GM21360 (cell line): ENCODE measurements at regions not wholly inside any gene's neighbourhood (a gene's known extent, or its start where the extent isn't known, plus 50 kb on each side); places are given as distances from the start of the nearest gene placed in this dataset.
A peak's percentile ranks its signal among the peaks of the same experiment; 100 is the strongest.

Source experiments
- ATAC-seq: cut with Tn5 transposase; IDR thresholded peaks from one replicate; pipeline ENCODE4 v1.9.1; 2021; ENCODE audit warnings: mild to moderate bottlenecking, moderate library complexity; ENCODE audit not compliant: unreplicated experiment

- no peak for ATAC-seq
These were observed 57.2 kb downstream of the C16orf82 start for GRCh38 chr16:27123795-27124409.

DNA sequence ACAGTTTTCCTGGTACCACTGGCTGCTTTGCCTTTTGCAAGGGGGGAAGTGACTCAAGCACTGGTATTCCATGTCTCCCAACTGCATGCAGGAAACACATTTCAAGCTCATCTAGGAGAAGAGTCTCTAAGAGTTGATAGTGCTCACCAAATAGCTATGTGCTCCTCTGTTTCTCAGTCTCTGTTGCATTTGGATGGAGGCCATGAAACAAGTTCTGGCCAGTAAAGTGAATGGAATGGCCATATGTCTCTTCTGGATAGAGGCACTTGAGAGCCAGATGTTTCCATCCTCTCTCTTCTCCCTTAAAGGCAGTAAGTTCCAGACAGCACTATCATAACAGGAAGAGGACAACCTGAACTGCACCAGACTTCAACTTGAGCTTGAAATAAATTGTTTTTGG is 60.6 kb downstream of the C16orf82 start:
- no peak for ATAC-seq

DNA sequence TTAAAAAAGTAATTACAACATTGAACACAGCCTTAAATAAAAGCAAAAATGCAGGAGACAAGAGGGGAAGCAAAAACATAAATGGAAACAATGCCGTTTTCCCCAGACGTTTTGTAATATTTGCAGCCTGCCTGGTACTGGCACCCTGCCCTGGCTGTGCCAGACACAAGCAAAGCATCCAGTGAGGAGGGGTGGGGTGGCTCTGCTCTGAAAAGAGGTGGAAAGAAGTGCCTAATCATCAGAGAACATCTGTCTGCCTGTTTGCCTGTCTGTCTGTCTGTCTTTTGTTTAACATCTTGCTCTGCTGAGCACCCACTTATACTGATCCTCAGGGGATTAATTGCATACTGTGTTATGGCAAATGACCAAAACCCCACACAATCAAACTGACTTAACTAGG is 62.7 kb downstream of the C16orf82 start:
- ATAC-seq: no peak

DNA sequence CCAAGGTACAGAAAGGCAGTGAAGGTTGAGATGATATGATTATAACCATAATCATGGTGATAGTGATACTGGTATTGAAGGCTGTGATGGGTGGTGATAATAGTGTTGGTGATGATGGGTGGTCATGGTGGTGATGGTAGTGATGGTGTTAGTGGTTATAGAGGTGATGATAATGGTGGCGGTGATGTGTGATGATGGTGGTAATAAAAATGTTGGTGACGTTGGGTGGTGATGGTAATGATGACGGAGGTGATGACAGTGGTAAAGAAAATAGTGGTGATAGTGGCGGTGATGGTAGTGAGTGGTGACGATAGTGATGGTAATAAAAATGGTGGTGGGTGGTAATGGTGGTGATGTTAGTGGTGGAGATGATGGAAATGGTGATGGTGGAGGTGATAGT is 65.1 kb upstream of the KDM8 start:
- no peak for ATAC-seq

DNA sequence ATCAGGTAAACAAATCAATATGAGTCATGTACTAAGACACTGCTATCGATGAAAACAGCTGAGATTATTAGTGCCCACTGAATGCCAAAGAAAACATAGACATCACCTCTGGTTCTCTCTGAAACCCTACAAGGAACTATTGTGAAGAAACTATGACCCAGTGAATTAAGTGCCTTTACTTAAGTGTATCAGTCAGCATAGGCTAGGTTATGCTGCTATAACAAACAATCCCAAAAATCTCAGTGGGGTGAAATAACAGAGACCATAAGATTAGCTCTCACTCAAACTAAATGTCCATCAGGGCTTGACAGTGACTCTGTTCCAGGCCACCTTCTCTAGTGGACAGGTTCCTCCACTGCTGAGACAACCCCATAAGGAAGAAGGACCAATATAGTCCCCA is 57.7 kb upstream of the KDM8 start:
- no peak for ATAC-seq

DNA sequence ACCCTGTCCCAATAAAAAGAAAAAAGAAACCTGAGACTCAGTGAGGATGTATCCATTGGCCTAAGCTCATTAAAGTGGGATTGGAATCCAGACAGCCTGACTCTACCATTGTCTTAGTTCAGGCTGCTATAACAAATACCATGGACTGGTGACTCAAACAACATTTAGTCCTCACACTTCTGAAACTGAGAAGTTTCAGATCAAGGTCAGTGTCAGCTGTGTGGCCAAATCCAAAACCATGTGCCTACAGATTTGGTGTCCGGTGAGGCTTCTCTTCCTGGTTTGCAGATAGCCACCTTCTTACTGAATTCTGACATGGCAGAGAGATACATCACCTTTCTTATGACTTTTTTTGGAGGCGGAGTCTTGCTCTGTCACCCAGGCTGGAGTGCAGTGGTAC is 53.3 kb upstream of the KDM8 start:
- ATAC-seq: peak; percentile 72

DNA sequence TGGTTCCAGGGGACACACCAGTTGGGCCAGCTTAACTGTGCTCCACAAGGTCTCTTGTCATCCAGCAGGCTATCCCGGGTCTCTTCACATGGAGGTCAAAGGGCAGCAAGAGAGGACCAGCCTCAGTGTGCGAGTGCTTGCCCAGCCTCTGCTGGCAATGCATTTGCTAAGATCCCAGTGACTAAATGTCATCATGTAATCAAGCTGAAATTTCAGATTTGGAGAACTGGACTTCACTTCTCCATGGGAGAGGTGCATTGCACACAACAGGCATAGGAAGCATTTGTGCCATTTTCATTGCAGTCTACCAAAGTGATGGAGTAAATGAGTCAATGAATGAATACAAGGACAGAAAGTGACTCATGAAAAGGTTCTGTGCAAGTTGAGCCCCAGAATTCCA is 51.2 kb upstream of the KDM8 start:
- ATAC-seq: no peak

DNA sequence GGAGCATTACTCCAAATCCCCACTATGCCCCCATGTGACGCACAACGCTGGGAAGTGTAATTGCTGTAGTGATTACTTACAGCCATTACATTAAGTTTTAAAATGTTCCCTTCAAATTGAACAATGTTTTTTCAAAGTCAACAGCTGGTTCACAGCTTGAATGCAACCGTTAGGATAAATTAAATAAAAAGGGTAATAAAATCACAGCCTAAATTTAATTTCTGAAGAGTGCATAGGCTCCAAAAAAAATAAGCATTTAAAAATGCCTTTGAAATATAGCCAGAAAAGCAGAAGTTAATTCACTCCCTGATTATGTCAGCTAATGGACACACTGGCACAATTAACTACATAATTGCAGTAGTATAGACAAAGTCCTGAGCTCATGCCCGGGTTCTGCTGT is 50.5 kb upstream of the KDM8 start:
- ATAC-seq: no peak
